ENCODE measurements at regions not wholly inside any gene's neighbourhood (a gene's known extent, or its start where the extent isn't known, plus 50 kb on each side); places are given as distances from the start of the nearest gene placed in this dataset.

- TF ChIP-seq POLR2AphosphoS5 (IDR thresholded peaks at IDR 0.05), result no peak
- no peak for TF ChIP-seq POLR2A (IDR thresholded peaks at IDR 0.05)
Observed at GRCh38 chr16:7124701-7125100, 207.9 kb upstream of the RBFOX1 start.
